IMR-90 (cell line): ENCODE measurements at regions not wholly inside any gene's neighbourhood (a gene's known extent, or its start where the extent isn't known, plus 50 kb on each side); places are given as distances from the start of the nearest gene placed in this dataset.

Experiments used
- ATAC-seq: fragments of 200-7000 bp; cut with Tn5 transposase; 2 replicates; pipeline ENCODE4 v1.9.1; 2020; ENCODE audit warnings: low read depth, mild to moderate bottlenecking, moderate library complexity
- BruUV-seq: library from RNA; stranded (reverse); fragments of 400-500 nt; replicated peaks from 2 replicates; lab custom pipeline; 2021; lab: Mats Ljungman, UMichigan
- CTCF ChIA-PET: fragments of 300-600 bp; formaldehyde crosslinking; extraction: SDS; loops from one replicate; lab custom pipeline; 2021; ENCODE audit warnings: antibody characterized with exemption; lab: Yijun Ruan, JAX
- POLR2A ChIA-PET: fragments of 300-600 bp; sonication (Branson Sonifier 250); formaldehyde crosslinking; loops from one replicate; lab custom pipeline; 2022; ENCODE audit warnings: antibody characterized with exemption; ENCODE audit not compliant: unreplicated experiment; lab: Charles Lee
- DNase-seq: peaks from one replicate; pipeline ENCODE4 v3.0.0; 2013
- H2AFZ ChIP-seq: replicated peaks from 2 replicates; pipeline ENCODE3; 2013; ENCODE audit warnings: low read length, mild to moderate bottlenecking; ENCODE audit not compliant: poor library complexity
- H2AK5ac ChIP-seq: 2 replicates; pipeline ENCODE4 v1.6.1; 2013; ENCODE audit warnings: low read depth, low read length, inconsistent platforms
- H2AK9ac ChIP-seq: replicated peaks from 2 replicates; pipeline ENCODE3; 2013; ENCODE audit warnings: mild to moderate bottlenecking, low read depth, low read length, moderate library complexity; ENCODE audit not compliant: poor library complexity
- H2BK120ac ChIP-seq: 2 replicates; pipeline ENCODE4 v1.6.1; 2013; ENCODE audit warnings: low read depth, low read length, inconsistent platforms
- H2BK15ac ChIP-seq: 3 replicates; pipeline ENCODE4 v1.6.1; 2013; ENCODE audit warnings: low read depth, low read length, inconsistent platforms
- H2BK20ac ChIP-seq: 2 replicates; pipeline ENCODE4 v1.6.1; 2013; ENCODE audit warnings: low read depth, mild to moderate bottlenecking, inconsistent platforms, low read length, moderate library complexity
- H2BK5ac ChIP-seq: 2 replicates; pipeline ENCODE4 v1.6.1; 2013; ENCODE audit warnings: mild to moderate bottlenecking, low read depth, low read length, inconsistent platforms; ENCODE audit not compliant: poor library complexity, severe bottlenecking
- H3K14ac ChIP-seq: replicated peaks from 2 replicates; pipeline ENCODE4 v1.6.1; 2013; ENCODE audit warnings: low read depth, low read length, inconsistent platforms
- H3K18ac ChIP-seq: 2 replicates; pipeline ENCODE4 v1.6.1; 2013; ENCODE audit warnings: low read depth, low read length, control low read depth
- H3K23ac ChIP-seq: 2 replicates; pipeline ENCODE4 v1.6.1; 2013; ENCODE audit warnings: low read depth, low read length, inconsistent platforms
- H3K27ac ChIP-seq: 2 replicates; pipeline ENCODE4 v1.5.1; 2013; ENCODE audit warnings: mild to moderate bottlenecking, control low read depth, low read length; ENCODE audit not compliant: insufficient read depth
- H3K27me3 ChIP-seq: 2 replicates; pipeline ENCODE4 v1.6.1; 2013; ENCODE audit warnings: low read length; ENCODE audit not compliant: control insufficient read depth, insufficient read depth
- H3K36me3 ChIP-seq: 2 replicates; pipeline ENCODE4 v1.6.1; 2013; ENCODE audit warnings: low read length, mixed read lengths; ENCODE audit not compliant: control insufficient read depth, insufficient read depth
- H3K4ac ChIP-seq: 2 replicates; pipeline ENCODE4 v1.6.1; 2013; ENCODE audit warnings: low read depth, low read length, inconsistent platforms
- H3K4me1 ChIP-seq: 2 replicates; pipeline ENCODE4 v1.6.1; 2013; ENCODE audit warnings: low read length, mixed read lengths; ENCODE audit not compliant: control insufficient read depth, insufficient read depth
- H3K4me2 ChIP-seq: 2 replicates; pipeline ENCODE4 v1.6.1; 2013; ENCODE audit warnings: low read depth, mild to moderate bottlenecking, control low read depth, low read length, moderate library complexity
- H3K4me3 ChIP-seq: 2 replicates; pipeline ENCODE4 v1.5.1; 2013; ENCODE audit warnings: low read depth, mild to moderate bottlenecking, control low read depth, low read length, moderate library complexity; ENCODE audit not compliant: insufficient read depth
- H3K56ac ChIP-seq: 2 replicates; pipeline ENCODE4 v1.6.1; 2013; ENCODE audit warnings: low read length, inconsistent platforms; ENCODE audit not compliant: insufficient read depth; ENCODE audit errors: extremely low read depth
- H3K79me1 ChIP-seq, 2 experiments: 2 replicates each; pipeline ENCODE4 v1.6.1; 2013; ENCODE audit warnings: low read length in 2 of 2, inconsistent platforms in 1 of 2, low read depth in 1 of 2
- H3K9ac ChIP-seq: 2 replicates; pipeline ENCODE4 v1.6.1; 2013; ENCODE audit warnings: low read depth, low read length, control low read depth
- H3K9me1 ChIP-seq: 2 replicates; pipeline ENCODE4 v1.6.1; 2013; ENCODE audit warnings: low read length, inconsistent platforms; ENCODE audit not compliant: insufficient read depth
- H3K9me3 ChIP-seq: 2 replicates; pipeline ENCODE4 v1.6.1; 2013; ENCODE audit warnings: low read length; ENCODE audit not compliant: control insufficient read depth, insufficient read depth
- H4K20me1 ChIP-seq: 2 replicates; pipeline ENCODE4 v1.6.1; 2013; ENCODE audit warnings: low read length, inconsistent platforms; ENCODE audit not compliant: insufficient read depth
- H4K5ac ChIP-seq: 2 replicates; pipeline ENCODE4 v1.6.1; 2013; ENCODE audit warnings: mild to moderate bottlenecking, low read depth, low read length, control low read depth
- H4K8ac ChIP-seq, 2 experiments: 2 replicates each; pipeline ENCODE4 v1.6.1; 2013; ENCODE audit warnings: low read depth in 2 of 2, low read length in 2 of 2, control low read depth in 1 of 2, inconsistent platforms in 1 of 2
- H4K91ac ChIP-seq: 2 replicates; pipeline ENCODE4 v1.6.1; 2013; ENCODE audit warnings: low read depth, low read length, inconsistent platforms; ENCODE audit not compliant: insufficient read depth
- CHD1 ChIP-seq: IDR thresholded peaks from 2 replicates; pipeline ENCODE4 v1.6.1; 2012; ENCODE audit warnings: low read depth, low read length, improper control_type of control experiment
- MXI1 ChIP-seq: IDR thresholded peaks from 2 replicates; pipeline ENCODE4 v1.6.1; 2012; ENCODE audit warnings: low read depth, mild to moderate bottlenecking, low read length, moderate library complexity, borderline replicate concordance
- POLR2A ChIP-seq: IDR thresholded peaks from 2 replicates; pipeline ENCODE4 v1.6.1; 2012; ENCODE audit warnings: mild to moderate bottlenecking, low read depth, low read length
- RFX5 ChIP-seq: IDR thresholded peaks from 2 replicates; pipeline ENCODE4 v1.8.0; 2012; ENCODE audit warnings: low read depth, mild to moderate bottlenecking, low read length, moderate library complexity
- WGBS, 2 experiments: methylation state at CpG; one replicate each; pipeline versions ENCODE4 v1.1.5 to v1.1.7; 2013; ENCODE audit warnings: missing lambda C conversion rate in 2 of 2; ENCODE audit not compliant: insufficient read length in 1 of 2; ENCODE audit errors: extremely low coverage in 2 of 2; 5-methylcytosine and 5-hydroxymethylcytosine counted together
- dilution Hi-C: fragments of 300-500 bp; cut with HindIII; formaldehyde crosslinking; loops from one replicate; pipeline ENCODE4 v1.14.3; 2018; ENCODE audit warnings: low sequenced_read_pairs; ENCODE audit not compliant: unreplicated experiment
- in situ Hi-C: fragments of 300-500 bp; cut with MboI; formaldehyde crosslinking; loops from 3 replicates; pipeline ENCODE4 v1.14.3; 2019; ENCODE audit warnings: low sequenced_read_pairs, inconsistent platforms, mixed read lengths
- intact Hi-C: fragments of 100-400 bp; cut with micrococcal nuclease; formaldehyde crosslinking; loops from 2 replicates; pipeline ENCODE4 v1.10.0; 2022

DNA sequence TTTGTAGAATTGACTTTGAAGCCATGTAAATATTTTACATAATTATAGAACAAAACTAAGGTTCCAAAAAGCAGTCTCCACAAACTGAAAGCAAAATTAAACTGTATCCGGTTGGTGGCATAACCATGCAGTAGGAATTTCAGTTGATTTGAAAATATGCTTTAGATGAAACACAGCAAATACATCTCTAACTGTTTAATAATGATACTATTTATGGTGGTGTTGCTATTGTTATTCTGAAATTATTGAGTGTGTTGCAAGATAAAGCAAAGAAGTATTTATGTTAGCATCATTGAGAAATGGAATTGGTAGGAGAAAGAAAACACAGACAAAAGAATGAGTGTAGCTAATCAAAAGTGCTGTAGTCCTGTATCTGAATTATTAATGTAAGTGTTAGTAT is 73.8 kb upstream of the MTHFD1L start:
- Histone ChIP-seq H4K8ac (no peak overlapping the region), H3K9me1 (peaks cover 4% of the 10 kb centered on the region), H3K18ac (no peak overlapping the region), H3K4me1 (peaks cover 2% of the 10 kb centered on the region; the same call in 1 of the 2 replicates), H3K9me3 (no peaks in the 10 kb centered on the region), H3K14ac (no peak overlapping the region), H2BK20ac (no peak overlapping the region), H4K5ac (no peak overlapping the region), H3K4ac (no peak overlapping the region), H3K27me3 (no peaks in the 10 kb centered on the region), H4K91ac (no peak overlapping the region), H3K23ac (no peak overlapping the region), H2BK15ac (no peak overlapping the region), H3K36me3 (peaks cover 11% of the 10 kb centered on the region), H2AK9ac (no peak overlapping the region), H2BK5ac (no peak overlapping the region), H3K4me3 (no peak overlapping the region), H3K9ac (no peak overlapping the region), H2AK5ac (no peak overlapping the region), H3K27ac (no peak overlapping the region), H3K56ac (no peak overlapping the region), H2BK120ac (no peak overlapping the region), H4K20me1 (no peaks in the 10 kb centered on the region), H2AFZ (no peak overlapping the region), H3K4me2 (no peak overlapping the region), H3K79me1 (no peaks in the 10 kb centered on the region)
- DNase-seq (no peak), ATAC-seq (no peak)
- BruUV-seq = no TSS peak
- in situ Hi-C loops (no loop called here), dilution Hi-C loops (no loop called here), intact Hi-C loops (no loop called here)
- CTCF ChIA-PET = no interaction called here
- no CpG with 5 or more reads among the region's 1 CpG for whole genome bisulfite sequencing, 2 experiments
- POLR2A ChIA-PET = no interaction called here
- TF ChIP-seq MXI1 (no peak), POLR2A (no peak), CHD1 (no peak), RFX5 (no peak)
